Smooth muscle cell (in vitro differentiated cells): ENCODE measurements at regions not wholly inside any gene's neighbourhood (a gene's known extent, or its start where the extent isn't known, plus 50 kb on each side); places are given as distances from the start of the nearest gene placed in this dataset.

Experiments used
- DNase-seq: peaks from one replicate; lab custom pipeline; 2025; ENCODE audit not compliant: unreplicated experiment; lab: John Stamatoyannopoulos, UW
- H2AFZ ChIP-seq: fragments of 200-600 bp; sonication (generic); 2 replicates; pipeline ENCODE4 v1.6.0; 2016; ENCODE audit warnings: antibody characterized with exemption, low read depth, mild to moderate bottlenecking
- H3F3A ChIP-seq: fragments of 200-600 bp; sonication (generic); 2 replicates; pipeline ENCODE4 v1.6.0; 2017; ENCODE audit warnings: antibody characterized with exemption, low read depth
- H3K27ac ChIP-seq: fragments of 200-600 bp; sonication (generic); 2 replicates; pipeline ENCODE4 v1.5.1; 2016; ENCODE audit warnings: low read depth, mild to moderate bottlenecking
- H3K27me3 ChIP-seq: fragments of 200-600 bp; sonication (generic); 2 replicates; pipeline ENCODE4 v1.6.1; 2016; ENCODE audit warnings: low read depth, mild to moderate bottlenecking
- H3K36me3 ChIP-seq: fragments of 200-600 bp; sonication (generic); 2 replicates; pipeline ENCODE4 v1.5.1; 2016; ENCODE audit warnings: low read depth
- H3K4me1 ChIP-seq: fragments of 200-600 bp; sonication (generic); 2 replicates; pipeline ENCODE4 v1.5.1; 2016; ENCODE audit warnings: low read depth
- H3K4me2 ChIP-seq: fragments of 200-600 bp; sonication (generic); 2 replicates; pipeline ENCODE4 v1.6.0; 2016; ENCODE audit warnings: mild to moderate bottlenecking
- H3K4me3 ChIP-seq: fragments of 200-600 bp; sonication (generic); 2 replicates; pipeline ENCODE4 v1.5.1; 2016; ENCODE audit warnings: mild to moderate bottlenecking
- H3K79me2 ChIP-seq: fragments of 200-600 bp; sonication (generic); 2 replicates; pipeline ENCODE4 v1.6.0; 2016; ENCODE audit warnings: low read depth, mild to moderate bottlenecking
- H3K9ac ChIP-seq: fragments of 200-600 bp; sonication (generic); 2 replicates; pipeline ENCODE4 v1.6.0; 2016; ENCODE audit warnings: low read depth
- H3K9me3 ChIP-seq: fragments of 200-600 bp; sonication (generic); replicated peaks from 2 replicates; pipeline ENCODE4 v1.5.1; 2016; ENCODE audit warnings: low read depth
- H4K20me1 ChIP-seq: fragments of 200-600 bp; sonication (generic); 2 replicates; pipeline ENCODE4 v1.6.0; 2016; ENCODE audit warnings: low read depth
- WGBS: methylation state at CpG from one replicate; pipeline ENCODE4 v1.1.7; 2016; ENCODE audit warnings: low lambda C conversion rate; 5-methylcytosine and 5-hydroxymethylcytosine counted together
- TF ChIP-seq, protein P1 (sequence below): fragments of 200-600 bp; sonication (generic); IDR thresholded peaks from 2 replicates; pipeline ENCODE4 v1.5.1; 2017; ENCODE audit warnings: borderline replicate concordance, mild to moderate bottlenecking, antibody characterized with exemption; ENCODE audit not compliant: insufficient read depth, poor library complexity, severe bottlenecking

DNA sequence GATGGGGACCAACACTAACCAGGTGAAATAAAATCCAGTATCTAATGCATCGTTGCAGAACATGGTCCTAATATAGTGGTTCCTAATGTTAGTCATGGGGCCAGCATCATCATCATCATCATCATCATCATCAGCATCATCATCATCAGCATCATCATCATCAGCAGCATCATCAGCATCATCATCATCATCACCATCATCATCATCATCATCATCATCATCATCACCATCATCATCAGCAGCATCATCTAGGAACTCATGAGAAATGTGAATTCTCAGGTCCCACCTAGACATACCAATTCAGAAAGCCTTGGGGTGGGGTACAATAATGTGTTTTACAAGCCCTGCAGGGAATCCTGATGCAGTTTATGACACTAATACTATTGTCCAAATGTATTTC, 179.4 kb upstream of the LRRN1 start:
- no peak overlapping the region for H2AFZ ChIP-seq
- H3K4me1 ChIP-seq = no peaks in the 10 kb centered on the region
- no peaks in the 10 kb centered on the region for H3K36me3 ChIP-seq
- H3K9me3 ChIP-seq = no peaks in the 10 kb centered on the region
- H3K4me3 ChIP-seq = no peak overlapping the region
- no peak overlapping the region for H3K27ac ChIP-seq
- TF ChIP-seq, protein P1, sequence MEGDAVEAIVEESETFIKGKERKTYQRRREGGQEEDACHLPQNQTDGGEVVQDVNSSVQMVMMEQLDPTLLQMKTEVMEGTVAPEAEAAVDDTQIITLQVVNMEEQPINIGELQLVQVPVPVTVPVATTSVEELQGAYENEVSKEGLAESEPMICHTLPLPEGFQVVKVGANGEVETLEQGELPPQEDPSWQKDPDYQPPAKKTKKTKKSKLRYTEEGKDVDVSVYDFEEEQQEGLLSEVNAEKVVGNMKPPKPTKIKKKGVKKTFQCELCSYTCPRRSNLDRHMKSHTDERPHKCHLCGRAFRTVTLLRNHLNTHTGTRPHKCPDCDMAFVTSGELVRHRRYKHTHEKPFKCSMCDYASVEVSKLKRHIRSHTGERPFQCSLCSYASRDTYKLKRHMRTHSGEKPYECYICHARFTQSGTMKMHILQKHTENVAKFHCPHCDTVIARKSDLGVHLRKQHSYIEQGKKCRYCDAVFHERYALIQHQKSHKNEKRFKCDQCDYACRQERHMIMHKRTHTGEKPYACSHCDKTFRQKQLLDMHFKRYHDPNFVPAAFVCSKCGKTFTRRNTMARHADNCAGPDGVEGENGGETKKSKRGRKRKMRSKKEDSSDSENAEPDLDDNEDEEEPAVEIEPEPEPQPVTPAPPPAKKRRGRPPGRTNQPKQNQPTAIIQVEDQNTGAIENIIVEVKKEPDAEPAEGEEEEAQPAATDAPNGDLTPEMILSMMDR = no peak
- H3K27me3 ChIP-seq = no peaks in the 10 kb centered on the region
- H3K9ac ChIP-seq = no peak overlapping the region
- 95% methylated on average over 1 of the region's 1 CpG for WGBS
- no peaks in the 10 kb centered on the region for H4K20me1 ChIP-seq
- no peaks in the 10 kb centered on the region for H3F3A ChIP-seq
- H3K4me2 ChIP-seq = no peak overlapping the region
- no peak for DNase-seq
- H3K79me2 ChIP-seq = no peaks in the 10 kb centered on the region

DNA sequence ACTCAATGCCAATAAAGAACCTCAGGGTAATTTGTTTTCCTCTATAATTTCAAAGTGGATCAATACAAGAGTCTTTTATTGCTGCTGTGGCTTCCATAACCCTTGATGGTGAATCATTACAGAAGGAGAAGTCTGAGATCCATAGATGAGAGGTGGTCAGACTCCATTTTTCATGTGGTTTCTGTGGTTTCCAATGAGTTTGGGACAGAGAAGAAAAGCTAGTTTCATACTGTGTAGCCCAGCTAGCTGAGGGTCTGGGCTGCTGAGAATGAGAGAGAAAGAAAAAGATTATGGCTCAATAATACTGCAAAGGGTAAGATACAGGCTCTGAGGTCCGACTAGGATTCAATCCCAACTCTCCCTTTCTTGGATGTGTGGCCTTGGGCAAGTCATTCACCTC, 180.6 kb upstream of the LRRN1 start:
- Histone ChIP-seq H4K20me1 (no peaks in the 10 kb centered on the region), H3K9me3 (no peaks in the 10 kb centered on the region), H3K4me2 (no peak overlapping the region), H3K36me3 (no peaks in the 10 kb centered on the region), H3F3A (no peaks in the 10 kb centered on the region), H3K4me1 (no peaks in the 10 kb centered on the region), H3K9ac (no peak overlapping the region), H3K27me3 (no peaks in the 10 kb centered on the region), H3K27ac (no peak overlapping the region), H3K79me2 (no peaks in the 10 kb centered on the region), H3K4me3 (no peak overlapping the region), H2AFZ (no peak overlapping the region)
- no peak for DNase-seq
- TF ChIP-seq, protein P1 = no peak
- WGBS = 83% methylated on average over 1 of the region's 1 CpG

DNA sequence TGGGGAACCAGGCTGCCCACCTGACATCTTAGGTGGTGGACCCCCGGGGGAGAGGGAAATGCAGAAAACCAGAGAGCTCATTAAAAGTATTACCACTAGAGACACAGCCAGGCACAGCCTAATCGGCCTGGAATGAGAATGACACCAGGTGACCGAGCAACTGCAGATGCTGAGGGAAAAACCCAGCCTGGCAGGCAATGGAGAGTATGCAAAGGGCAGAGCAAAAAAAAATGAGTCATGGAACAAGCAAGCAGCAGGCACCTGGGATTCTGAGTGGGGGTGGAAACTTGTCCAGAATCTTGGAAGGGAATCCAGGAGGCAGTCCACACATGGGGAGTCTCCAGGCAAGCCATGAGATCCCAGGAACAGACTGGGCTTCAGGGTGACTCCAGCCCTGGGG, 183.7 kb upstream of the LRRN1 start:
- no peaks in the 10 kb centered on the region for H3K27me3 ChIP-seq
- no peaks in the 10 kb centered on the region for H3K4me1 ChIP-seq
- no peak for DNase-seq
- no peak overlapping the region for H3K4me2 ChIP-seq
- TF ChIP-seq, protein P1 = no peak
- no peaks in the 10 kb centered on the region for H3K9me3 ChIP-seq
- H2AFZ ChIP-seq = no peak overlapping the region
- no peaks in the 10 kb centered on the region for H3K79me2 ChIP-seq
- 70% methylated on average over 3 of the region's 3 CpGs for WGBS
- H3K4me3 ChIP-seq = no peak overlapping the region
- no peaks in the 10 kb centered on the region for H3K36me3 ChIP-seq
- H3K9ac ChIP-seq = no peak overlapping the region
- no peaks in the 10 kb centered on the region for H3F3A ChIP-seq
- H4K20me1 ChIP-seq = no peaks in the 10 kb centered on the region
- no peak overlapping the region for H3K27ac ChIP-seq

DNA sequence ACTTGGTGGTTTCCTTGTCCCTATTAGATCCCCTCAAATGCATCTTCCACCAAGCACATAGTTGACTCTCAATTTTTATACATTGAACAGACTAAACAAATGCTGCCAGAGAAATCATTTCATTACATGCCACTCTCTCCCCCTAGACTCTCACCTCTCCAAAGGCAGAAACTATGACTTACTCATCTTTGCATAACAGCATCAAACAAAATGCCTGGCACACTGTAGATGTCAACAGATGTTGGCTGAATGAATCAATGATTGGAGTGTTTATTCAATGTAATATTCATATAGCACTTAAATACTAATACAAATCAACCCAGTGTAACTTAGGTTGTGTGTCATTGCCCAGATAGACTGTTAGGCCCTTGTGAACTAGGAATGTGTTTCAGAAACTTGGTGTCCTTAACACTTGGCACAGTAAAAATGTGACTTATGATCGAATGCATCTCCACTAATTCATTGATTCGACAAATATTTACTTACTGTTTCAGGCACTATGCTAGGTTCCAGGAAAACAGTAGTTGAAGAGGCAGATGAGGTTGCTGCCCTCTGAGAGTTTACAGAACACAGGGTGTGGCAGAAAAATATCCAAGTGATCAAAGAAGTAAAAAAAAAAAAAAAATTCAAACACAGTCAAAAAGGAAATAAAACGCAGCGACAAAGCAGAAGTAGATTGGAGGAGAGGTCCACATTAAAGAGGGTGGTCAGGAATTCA, 188.5 kb upstream of the LRRN1 start:
- 87% methylated on average over 4 of the region's 4 CpGs for WGBS
- no peak for DNase-seq
- Histone ChIP-seq H3K4me3 (no peak overlapping the region), H3K36me3 (no peaks in the 10 kb centered on the region), H3K27ac (no peak overlapping the region), H3K27me3 (no peaks in the 10 kb centered on the region), H3K79me2 (no peaks in the 10 kb centered on the region), H3K4me2 (no peak overlapping the region), H3K9ac (no peak overlapping the region), H2AFZ (no peak overlapping the region), H3K9me3 (no peaks in the 10 kb centered on the region), H3F3A (no peaks in the 10 kb centered on the region), H3K4me1 (no peaks in the 10 kb centered on the region), H4K20me1 (no peaks in the 10 kb centered on the region)
- TF ChIP-seq, protein P1 = no peak
